SK-N-MC (cell line): ENCODE measurements at regions not wholly inside any gene's neighbourhood (a gene's known extent, or its start where the extent isn't known, plus 50 kb on each side); places are given as distances from the start of the nearest gene placed in this dataset.

Source experiments
- EZH2 ChIP-seq: fragments of 200-600 bp; sonication (generic); IDR thresholded peaks from one replicate; pipeline ENCODE4 v1.6.1; 2017; ENCODE audit warnings: antibody characterized with exemption
- POLR2AphosphoS5 ChIP-seq: IDR thresholded peaks from 2 replicates; pipeline ENCODE4 v1.6.1; 2012; ENCODE audit warnings: mild to moderate bottlenecking, low read depth, low read length, borderline replicate concordance

DNA sequence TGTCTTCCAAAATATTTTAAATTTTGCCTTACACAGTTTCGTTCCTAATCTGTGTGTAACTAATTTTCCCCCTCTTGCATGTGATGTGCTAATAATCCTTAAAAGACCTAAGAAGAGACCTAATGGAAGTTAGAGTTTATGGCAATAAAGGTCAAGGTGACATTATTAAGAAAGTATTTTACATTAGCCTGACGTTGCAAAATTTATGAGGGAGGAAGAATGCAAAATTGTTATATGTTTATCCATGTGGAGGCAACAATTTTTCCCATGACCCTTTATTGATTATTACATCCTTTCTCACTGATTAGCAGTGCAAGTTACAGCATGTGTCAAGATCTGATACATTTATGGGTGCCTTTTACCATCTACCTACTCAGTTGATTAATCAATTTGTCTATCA, 373.8 kb upstream of the ROBO1 start:
- TF ChIP-seq POLR2AphosphoS5, result no peak
- TF ChIP-seq EZH2, result no peak
